WTC11 (cell line): ENCODE measurements at regions not wholly inside any gene's neighbourhood (a gene's known extent, or its start where the extent isn't known, plus 50 kb on each side); places are given as distances from the start of the nearest gene placed in this dataset.
A peak's percentile ranks its signal among the peaks of the same experiment; 100 is the strongest.

Source experiments
- ATAC-seq: fragments of 200-7000 bp; cut with Tn5 transposase; 2 replicates; pipeline ENCODE4 v1.10.0; 2021; ENCODE audit warnings: mild to moderate bottlenecking, moderate library complexity
- CTCF ChIA-PET: fragments of 300-600 bp; sonication (Branson Sonifier 250); formaldehyde crosslinking; loops from one replicate; lab custom pipeline; 2021; ENCODE audit warnings: antibody characterized with exemption; lab: Charles Lee
- POLR2A ChIA-PET: fragments of 350-600 bp; sonication (Branson Sonifier 250); formaldehyde crosslinking; loops from one replicate; lab custom pipeline; 2021; ENCODE audit warnings: antibody characterized with exemption; lab: Charles Lee
- DNase-seq: peaks from one replicate; pipeline ENCODE4 v3.0.0; 2021; ENCODE audit warnings: low spot score
- H3K27ac Mint-ChIP-seq: 2 replicates; pipeline ENCODE4 v1.8.0; 2021; ENCODE audit warnings: mixed read lengths
- H3K27me3 Mint-ChIP-seq: 2 replicates; pipeline ENCODE4 v1.8.0; 2021; ENCODE audit warnings: low read depth, mild to moderate bottlenecking, moderate library complexity, mixed read lengths
- H3K36me3 Mint-ChIP-seq: 2 replicates; pipeline ENCODE4 v1.8.0; 2021; ENCODE audit warnings: mixed read lengths
- H3K4me1 Mint-ChIP-seq: 2 replicates; pipeline ENCODE4 v1.8.0; 2022; ENCODE audit warnings: mixed read lengths
- H3K4me3 Mint-ChIP-seq: 2 replicates; pipeline ENCODE4 v1.8.0; 2021; ENCODE audit warnings: mild to moderate bottlenecking, moderate library complexity, mixed read lengths
- H3K9me3 Mint-ChIP-seq: 2 replicates; pipeline ENCODE4 v1.8.0; 2021; ENCODE audit warnings: mixed read lengths
- ATF2 ChIP-seq: sonication (generic); formaldehyde crosslinking; IDR thresholded peaks from 2 replicates; pipeline ENCODE4 v1.8.1; 2022; ENCODE audit warnings: low read depth, missing genetic modification reagents, borderline replicate concordance
- CBFB ChIP-seq: sonication (generic); formaldehyde crosslinking; IDR thresholded peaks from 2 replicates; pipeline ENCODE4 v1.8.1; 2022; ENCODE audit warnings: mild to moderate bottlenecking, low read depth, missing genetic modification reagents
- E2F1 ChIP-seq: sonication (generic); formaldehyde crosslinking; IDR thresholded peaks from 2 replicates; pipeline ENCODE4 v1.8.0; 2022; ENCODE audit warnings: mild to moderate bottlenecking, missing genetic modification reagents
- ESRRA ChIP-seq: sonication (generic); formaldehyde crosslinking; IDR thresholded peaks from 2 replicates; pipeline ENCODE4 v1.8.1; 2022; ENCODE audit warnings: mild to moderate bottlenecking, missing genetic modification reagents, borderline replicate concordance
- GRHL2 ChIP-seq: fragments of 250-450 bp; sonication (Bioruptor Pico); IDR thresholded peaks from 2 replicates; pipeline ENCODE4 v1.8.0; 2022; ENCODE audit warnings: mild to moderate bottlenecking, moderate library complexity; ENCODE audit not compliant: insufficient replicate concordance, severe bottlenecking
- HMGA2 ChIP-seq: fragments of 250-450 bp; sonication (Bioruptor Pico); IDR thresholded peaks from 2 replicates; pipeline ENCODE4 v1.4.0; 2021; ENCODE audit warnings: mild to moderate bottlenecking, moderate library complexity
- JAZF1 ChIP-seq: fragments of 250-450 bp; sonication (Bioruptor Pico); IDR thresholded peaks from 2 replicates; pipeline ENCODE4 v1.9.0; 2021; ENCODE audit warnings: moderate library complexity, mild to moderate bottlenecking, inconsistent platforms
- MAX ChIP-seq: sonication (generic); formaldehyde crosslinking; IDR thresholded peaks from 2 replicates; pipeline ENCODE4 v1.8.0; 2022; ENCODE audit warnings: mild to moderate bottlenecking, missing genetic modification reagents
- MYBL2 ChIP-seq: sonication (generic); formaldehyde crosslinking; IDR thresholded peaks from 2 replicates; pipeline ENCODE4 v1.8.1; 2023; ENCODE audit warnings: mild to moderate bottlenecking, moderate library complexity, missing genetic modification reagents
- NFATC4 ChIP-seq: fragments of 250-450 bp; sonication (Bioruptor Pico); IDR thresholded peaks from 2 replicates; pipeline ENCODE4 v1.9.0; 2021; ENCODE audit warnings: mild to moderate bottlenecking
- NR1H2 ChIP-seq: sonication (generic); formaldehyde crosslinking; IDR thresholded peaks from 2 replicates; pipeline ENCODE4 v1.9.0; 2021; ENCODE audit warnings: mild to moderate bottlenecking, moderate library complexity, missing genetic modification reagents
- PRDM15 ChIP-seq: sonication (generic); formaldehyde crosslinking; IDR thresholded peaks from 2 replicates; pipeline ENCODE4 v1.8.0; 2022; ENCODE audit warnings: missing genetic modification reagents
- RELA ChIP-seq: sonication (generic); formaldehyde crosslinking; IDR thresholded peaks from 2 replicates; pipeline ENCODE4 v1.8.1; 2022; ENCODE audit warnings: missing genetic modification reagents, mild to moderate bottlenecking, borderline replicate concordance
- RORB ChIP-seq: fragments of 250-450 bp; sonication (Bioruptor Pico); IDR thresholded peaks from 2 replicates; pipeline ENCODE4 v1.9.0; 2021; ENCODE audit warnings: mild to moderate bottlenecking
- USF1 ChIP-seq: sonication (generic); formaldehyde crosslinking; IDR thresholded peaks from 2 replicates; pipeline ENCODE4 v1.8.0; 2022; ENCODE audit warnings: mild to moderate bottlenecking, missing genetic modification reagents
- ZNF138 ChIP-seq: sonication (generic); formaldehyde crosslinking; conservative IDR thresholded peaks from 2 replicates; pipeline ENCODE4 v1.8.1; 2022; ENCODE audit warnings: mild to moderate bottlenecking, moderate library complexity, missing genetic modification reagents
- ZNF219 ChIP-seq: sonication (generic); formaldehyde crosslinking; IDR thresholded peaks from 2 replicates; pipeline ENCODE4 v1.8.0; 2023; ENCODE audit warnings: missing genetic modification reagents, mild to moderate bottlenecking, borderline replicate concordance
- ZNF232 ChIP-seq: sonication (generic); formaldehyde crosslinking; IDR thresholded peaks from 2 replicates; pipeline ENCODE4 v1.8.0; 2022; ENCODE audit warnings: mild to moderate bottlenecking, missing genetic modification reagents
- ZNF263 ChIP-seq: sonication (generic); formaldehyde crosslinking; IDR thresholded peaks from 2 replicates; pipeline ENCODE4 v1.8.1; 2022; ENCODE audit warnings: low read depth, mild to moderate bottlenecking, moderate library complexity, missing genetic modification reagents
- ZNF396 ChIP-seq: fragments of 250-450 bp; sonication (Bioruptor Pico); IDR thresholded peaks from 2 replicates; pipeline ENCODE4 v1.8.0; 2021; ENCODE audit warnings: mild to moderate bottlenecking, moderate library complexity, borderline replicate concordance
- ZNF671 ChIP-seq: fragments of 250-450 bp; sonication (Bioruptor Pico); IDR thresholded peaks from 2 replicates; pipeline ENCODE4 v1.8.0; 2021; ENCODE audit warnings: mild to moderate bottlenecking

- no peak for ATAC-seq
- peaks cover 26% of the 10 kb centered on the region for H3K4me1 Mint-ChIP-seq
- H3K4me3 Mint-ChIP-seq: peak overlapping the region; percentile 75
- ChIA-PET CTCF (no interaction called here), POLR2A (no interaction called here)
- DNase-seq: no peak
- H3K9me3 Mint-ChIP-seq: no peaks in the 10 kb centered on the region
- H3K36me3 Mint-ChIP-seq: no peaks in the 10 kb centered on the region
- H3K27ac Mint-ChIP-seq: no peak overlapping the region
- TF ChIP-seq MAX: no peak
- no peak for TF ChIP-seq RORB (CRISPR knock-in tag)
- TF ChIP-seq NR1H2 (CRISPR knock-in tag): no peak
- H3K27me3 Mint-ChIP-seq: peaks cover 100% of the 10 kb centered on the region
These were observed 99.1 kb upstream of the PRDM1 start for GRCh38 chr6:105986998-105987397.

- Mint-ChIP-seq H3K27ac (no peak overlapping the region), H3K9me3 (no peaks in the 10 kb centered on the region), H3K36me3 (peaks cover under 1% of the 10 kb centered on the region; the same call in 1 of the 2 replicates), H3K4me1 (peaks cover 25% of the 10 kb centered on the region), H3K4me3 (peak overlapping the region; percentile 75), H3K27me3 (peaks cover 100% of the 10 kb centered on the region)
- ChIA-PET CTCF (no interaction called here), POLR2A (interaction anchor here (0.6 kb wide), 1 partner anchor 467 kb away, joined by 3 read pairs; no protein-coding TSS in a partner anchor)
- TF ChIP-seq NFATC4: no peak
- TF ChIP-seq CBFB (CRISPR knock-in tag): 0 out of 2 replicates have a peak, but pooled peaks have one; percentile 27
- DNase-seq (peak; percentile 55), ATAC-seq (peak; percentile 69)
These were observed 100.1 kb upstream of the PRDM1 start for GRCh38 chr6:105985816-105986632.

- DNase-seq (no peak), ATAC-seq (no peak; the same call in 1 of the 2 replicates)
- Mint-ChIP-seq H3K9me3 (no peaks in the 10 kb centered on the region), H3K4me3 (peak overlapping the region; percentile 75), H3K27ac (no peak overlapping the region), H3K27me3 (peaks cover 100% of the 10 kb centered on the region), H3K4me1 (peaks cover 26% of the 10 kb centered on the region), H3K36me3 (peaks cover 4% of the 10 kb centered on the region; the same call in 1 of the 2 replicates)
- TF ChIP-seq JAZF1 (CRISPR knock-in tag) (no peak), ESRRA (CRISPR knock-in tag) (no peak), ZNF396 (CRISPR knock-in tag) (no peak), ZNF219 (CRISPR knock-in tag) (no peak), ZNF232 (CRISPR knock-in tag) (no peak), GRHL2 (no peak), E2F1 (no peak), ZNF671 (CRISPR knock-in tag) (no peak), RELA (CRISPR knock-in tag) (no peak), ATF2 (no peak), ZNF263 (CRISPR knock-in tag) (no peak), PRDM15 (CRISPR knock-in tag) (no peak), NFATC4 (no peak), ZNF138 (CRISPR knock-in tag) (no peak), USF1 (CRISPR knock-in tag) (no peak), MYBL2 (no peak), HMGA2 (CRISPR knock-in tag) (no peak)
- POLR2A ChIA-PET: no interaction called here
- CTCF ChIA-PET: no interaction called here
These were observed 100.9 kb upstream of the PRDM1 start for GRCh38 chr6:105985098-105985815.
